ENCODE measurements at regions not wholly inside any gene's neighbourhood (a gene's known extent, or its start where the extent isn't known, plus 50 kb on each side); places are given as distances from the start of the nearest gene placed in this dataset.

GRCh38 chr14:30791522-30792351 is 82.6 kb upstream of the COCH start:
- peaks cover 0 to 18% of the 10 kb centered on the region in 2 experiments for H3K27me3 ChIP-seq (ENCODE audit: control insufficient read depth in 2 of 2, insufficient read depth in 2 of 2, low read length in 2 of 2)
- H4K20me1 ChIP-seq (replicated peaks; ENCODE audit: control insufficient read depth, extremely low read depth, insufficient read depth, low read length) = no peaks in the 10 kb centered on the region
- BruUV-seq (replicated peaks) = no TSS peak
- no peaks in the 10 kb centered on the region for H3K4me1 ChIP-seq (ENCODE audit: control insufficient read depth, extremely low read depth, insufficient read depth, low read length)
- DNase-seq (ENCODE audit: low read depth, low spot score) (no peak), FAIRE-seq (no peak)
- no peak overlapping the region for H3K9ac ChIP-seq (replicated peaks; ENCODE audit: extremely low read depth, insufficient read depth, low read length)
- H3K36me3 ChIP-seq (ENCODE audit: control insufficient read depth in 2 of 2, extremely low read depth in 1 of 2, insufficient read depth in 2 of 2, low read length in 2 of 2) = no peaks in the 10 kb centered on the region
- H3K9me1 ChIP-seq (replicated peaks; ENCODE audit: control insufficient read depth, extremely low read depth, insufficient read depth, low read length) = no peaks in the 10 kb centered on the region
- intact Hi-C loops (cut with micrococcal nuclease) = no loop called here
- H3K4me2 ChIP-seq (ENCODE audit: insufficient read depth, low read length) = no peak overlapping the region
- POLR2A ChIA-PET = no interaction called here
- no peaks in the 10 kb centered on the region for H3K9me3 ChIP-seq (replicated peaks; ENCODE audit: control insufficient read depth, insufficient read depth, low read length)
- H3K4me3 ChIP-seq (replicated peaks in 1 of 3; ENCODE audit: insufficient read depth in 1 of 3, low read depth in 1 of 3, low read length in 3 of 3) = no peak overlapping the region
- H2AFZ ChIP-seq (ENCODE audit: low read depth, low read length) = no peak overlapping the region
- CTCF ChIA-PET = no interaction called here
- no peak overlapping the region for H3K27ac ChIP-seq (ENCODE audit: insufficient read depth, low read depth, low read length)
- H3K79me2 ChIP-seq (ENCODE audit: control insufficient read depth, insufficient read depth, low read length) = no peaks in the 10 kb centered on the region
- dilution Hi-C loops (cut with MboI; ENCODE audit: extremely low pct_ligation_motif_present, low sequenced_read_pairs) = no loop called here
- TF ChIP-seq GATA2 (IDR thresholded peaks at IDR 0.05; ENCODE audit: insufficient read depth, insufficient read length, low read depth, low read length) = no peak
- no peak for TF ChIP-seq JUN (IDR thresholded peaks at IDR 0.05; ENCODE audit: borderline replicate concordance, insufficient read depth, insufficient read length, low read depth)
- TF ChIP-seq POLR2A (IDR thresholded peaks at IDR 0.05; ENCODE audit: low read depth, low read length) = no peak
- TF ChIP-seq MYC (IDR thresholded peaks at IDR 0.05; ENCODE audit: low read depth, low read length) = no peak
- TF ChIP-seq CTCF (IDR thresholded peaks at IDR 0.05; ENCODE audit: extremely low read depth in 1 of 2, insufficient read depth in 1 of 2, low read depth in 1 of 2, low read length in 2 of 2) = no peak
- no peak for TF ChIP-seq EZH2 (IDR thresholded peaks at IDR 0.05; ENCODE audit: borderline replicate concordance, low read depth, low read length, severe bottlenecking)
- no peak for TF ChIP-seq FOS (IDR thresholded peaks at IDR 0.05; ENCODE audit: borderline replicate concordance, insufficient read depth, low read length)
- no peak for TF ChIP-seq MAX (IDR thresholded peaks at IDR 0.05; ENCODE audit: insufficient read depth, insufficient read length)
- TF ChIP-seq POLR2AphosphoS5 (IDR thresholded peaks at IDR 0.05; ENCODE audit: insufficient read depth, low read depth, low read length) = no peak
